HG03342 (cell line): ENCODE measurements at regions not wholly inside any gene's neighbourhood (a gene's known extent, or its start where the extent isn't known, plus 50 kb on each side); places are given as distances from the start of the nearest gene placed in this dataset.
A peak's percentile ranks its signal among the peaks of the same experiment; 100 is the strongest.

ENCODE experiments used
- ATAC-seq: cut with Tn5 transposase; IDR thresholded peaks from one replicate; pipeline ENCODE4 v1.9.1; 2021; ENCODE audit warnings: mild to moderate bottlenecking, moderate library complexity; ENCODE audit not compliant: unreplicated experiment

- no peak for ATAC-seq
These were observed 289.2 kb upstream of the PTGER4 start for GRCh38 chr5:40390281-40391149.

- ATAC-seq, result no peak
These were observed 290.1 kb upstream of the PTGER4 start for GRCh38 chr5:40389591-40389990.

- peak; percentile 86 for ATAC-seq
These were observed 293.4 kb upstream of the PTGER4 start for GRCh38 chr5:40386289-40386688.

GRCh38 chr5:40385544-40385943 is 294.2 kb upstream of the PTGER4 start:
- ATAC-seq, result no peak

GRCh38 chr5:40384782-40385390 is 294.8 kb upstream of the PTGER4 start:
- ATAC-seq, result no peak

- ATAC-seq, result no peak
These were observed 295.7 kb upstream of the PTGER4 start for GRCh38 chr5:40383749-40384651.

GRCh38 chr5:40381676-40382363 is 297.9 kb upstream of the PTGER4 start:
- no peak for ATAC-seq

- ATAC-seq, result no peak
These were observed 298.7 kb upstream of the PTGER4 start for GRCh38 chr5:40381016-40381415.

GRCh38 chr5:40378396-40379177 is 301.1 kb upstream of the PTGER4 start:
- ATAC-seq, result peak; percentile 76

- ATAC-seq, result peak; percentile 62
These were observed 303.1 kb upstream of the PTGER4 start for GRCh38 chr5:40376566-40376965.

GRCh38 chr5:40374853-40375252 is 304.9 kb upstream of the PTGER4 start:
- no peak for ATAC-seq

- no peak for ATAC-seq
These were observed 311.5 kb upstream of the PTGER4 start for GRCh38 chr5:40368200-40368599.

- no peak for ATAC-seq
These were observed 312.5 kb upstream of the PTGER4 start for GRCh38 chr5:40367255-40367654.

GRCh38 chr5:40365342-40366330 is 314.1 kb upstream of the PTGER4 start:
- ATAC-seq, result no peak

GRCh38 chr5:40364441-40364840 is 315.3 kb upstream of the PTGER4 start:
- no peak for ATAC-seq

GRCh38 chr5:40361378-40361777 is 318.3 kb upstream of the PTGER4 start:
- ATAC-seq, result no peak

- no peak for ATAC-seq
These were observed 319.0 kb upstream of the PTGER4 start for GRCh38 chr5:40360685-40361084.

- ATAC-seq, result no peak
These were observed 319.9 kb upstream of the PTGER4 start for GRCh38 chr5:40359832-40360231.

GRCh38 chr5:40359093-40359492 is 320.6 kb upstream of the PTGER4 start:
- ATAC-seq, result no peak
